GM21576 (cell line): ENCODE measurements at regions not wholly inside any gene's neighbourhood (a gene's known extent, or its start where the extent isn't known, plus 50 kb on each side); places are given as distances from the start of the nearest gene placed in this dataset.

Experiments used
- ATAC-seq: cut with Tn5 transposase; IDR thresholded peaks from one replicate; pipeline ENCODE4 v1.9.1; 2021; ENCODE audit warnings: mild to moderate bottlenecking, moderate library complexity; ENCODE audit not compliant: unreplicated experiment

GRCh38 chr7:17477182-17477581 is 178.7 kb downstream of the AHR start:
- ATAC-seq, result no peak

GRCh38 chr7:17481118-17481517 is 182.7 kb downstream of the AHR start:
- no peak for ATAC-seq

GRCh38 chr7:17485368-17485767 is 186.9 kb downstream of the AHR start:
- no peak for ATAC-seq

- ATAC-seq, result no peak
Observed at GRCh38 chr7:17485904-17486303, 187.5 kb downstream of the AHR start.

GRCh38 chr7:17486835-17487234 is 188.4 kb downstream of the AHR start:
- ATAC-seq, result no peak

- no peak for ATAC-seq
Observed at GRCh38 chr7:17487343-17487742, 188.9 kb downstream of the AHR start.

- ATAC-seq, result no peak
Observed at GRCh38 chr7:17488829-17489228, 190.4 kb downstream of the AHR start.

GRCh38 chr7:17489961-17490360 is 191.5 kb downstream of the AHR start:
- ATAC-seq, result no peak

- no peak for ATAC-seq
Observed at GRCh38 chr7:17490825-17491224, 192.4 kb downstream of the AHR start.

GRCh38 chr7:17492437-17492836 is 194.0 kb downstream of the AHR start:
- no peak for ATAC-seq

GRCh38 chr7:17493446-17493845 is 195.0 kb downstream of the AHR start:
- no peak for ATAC-seq

GRCh38 chr7:17495655-17496394 is 197.4 kb downstream of the AHR start:
- no peak for ATAC-seq

GRCh38 chr7:17497136-17497535 is 198.7 kb downstream of the AHR start:
- ATAC-seq, result no peak

- no peak for ATAC-seq
Observed at GRCh38 chr7:17497549-17498167, 199.2 kb downstream of the AHR start.

- no peak for ATAC-seq
Observed at GRCh38 chr7:17498230-17498629, 199.8 kb downstream of the AHR start.

GRCh38 chr7:17500736-17501135 is 202.3 kb downstream of the AHR start:
- no peak for ATAC-seq

- ATAC-seq, result no peak
Observed at GRCh38 chr7:17501441-17502212, 203.2 kb downstream of the AHR start.

GRCh38 chr7:17502213-17503060 is 204.0 kb downstream of the AHR start:
- ATAC-seq, result no peak

- peak; percentile 61 for ATAC-seq
Observed at GRCh38 chr7:17506095-17506494, 207.6 kb downstream of the AHR start.

GRCh38 chr7:17506596-17506995 is 208.1 kb downstream of the AHR start:
- ATAC-seq, result no peak

- no peak for ATAC-seq
Observed at GRCh38 chr7:17507717-17508116, 209.3 kb downstream of the AHR start.
